ENCODE measurements at regions not wholly inside any gene's neighbourhood (a gene's known extent, or its start where the extent isn't known, plus 50 kb on each side); places are given as distances from the start of the nearest gene placed in this dataset.

DNA sequence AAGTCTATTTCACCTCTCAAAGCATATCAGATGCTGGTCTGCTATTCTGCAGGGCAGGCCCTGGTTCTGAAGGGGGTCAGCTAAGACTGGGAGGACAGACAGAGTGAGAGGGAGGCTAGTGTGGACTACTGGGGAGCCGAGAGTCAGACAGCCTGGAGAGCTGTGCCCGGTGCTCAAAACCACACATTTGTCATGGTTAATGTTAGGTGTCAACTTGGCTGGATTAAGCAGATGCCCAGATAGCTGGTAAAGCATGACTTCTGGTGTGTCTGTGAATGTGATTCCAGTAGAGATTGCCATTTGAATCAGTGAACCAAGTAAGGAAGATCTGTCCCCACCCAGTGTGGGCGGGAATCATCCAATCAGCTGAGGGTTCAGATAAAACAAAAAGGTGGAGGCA is 102.6 kb downstream of the SNX19 start:
- Histone ChIP-seq H3K27ac (no peak overlapping the region), H3K9me3 (replicated peaks in 1 of 11) (no peaks in the 10 kb centered on the region), H3K9ac (no peak overlapping the region), H3K4me1 (no peaks in the 10 kb centered on the region), H4K20me1 (no peaks in the 10 kb centered on the region), H3K4me3 (no peak overlapping the region), H3K4me2 (no peak overlapping the region), H3K36me3 (no peaks in the 10 kb centered on the region), H3K27me3 (no peaks in the 10 kb centered on the region)
- no peak for TF ChIP-seq Cebpa-rat (IDR thresholded peaks at IDR 0.05)

- Histone ChIP-seq H3K4me3 (no peak overlapping the region), H4K20me1 (no peaks in the 10 kb centered on the region), H3K27me3 (no peaks in the 10 kb centered on the region), H3K4me2 (no peak overlapping the region), H3K27ac (no peak overlapping the region), H3K9ac (no peak overlapping the region), H3K4me1 (no peaks in the 10 kb centered on the region), H3K9me3 (replicated peaks in 1 of 11) (no peaks in the 10 kb centered on the region), H3K36me3 (no peaks in the 10 kb centered on the region)
- TF ChIP-seq Cebpa-rat (IDR thresholded peaks at IDR 0.05): no peak
Measured at GRCh38 chr11:130814440-130815096, 101.7 kb downstream of the SNX19 start.

- Histone ChIP-seq H3K9ac (no peak overlapping the region), H3K9me3 (replicated peaks in 1 of 11) (no peaks in the 10 kb centered on the region), H3K4me2 (no peak overlapping the region), H3K27me3 (no peaks in the 10 kb centered on the region), H3K36me3 (no peaks in the 10 kb centered on the region), H3K27ac (no peak overlapping the region), H4K20me1 (no peaks in the 10 kb centered on the region), H3K4me1 (no peaks in the 10 kb centered on the region), H3K4me3 (no peak overlapping the region)
- no peak for TF ChIP-seq Cebpa-rat (IDR thresholded peaks at IDR 0.05)
Measured at GRCh38 chr11:130815097-130815802, 101.0 kb downstream of the SNX19 start.

DNA sequence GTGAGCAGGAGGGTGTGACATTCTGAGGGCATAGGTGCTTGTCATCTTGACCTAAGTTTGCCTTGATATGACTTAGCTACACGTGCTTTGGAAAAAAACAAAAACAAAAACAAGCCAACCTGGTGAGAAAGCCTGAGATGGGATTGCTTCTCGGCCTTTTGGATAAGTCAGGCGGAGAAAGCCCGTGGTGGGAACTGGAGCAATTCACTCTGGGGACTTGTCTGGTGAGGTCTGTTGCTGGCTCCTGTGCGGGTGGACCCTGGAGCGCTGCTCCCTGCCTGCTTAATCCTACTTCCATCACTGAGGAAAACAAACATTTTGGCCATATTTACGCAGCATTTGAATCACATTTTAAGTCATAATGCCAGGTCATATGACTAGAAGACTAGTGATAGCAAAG is 100.3 kb downstream of the SNX19 start:
- no peaks in the 10 kb centered on the region for H4K20me1 ChIP-seq
- no peaks in the 10 kb centered on the region for H3K36me3 ChIP-seq
- H3K9ac ChIP-seq: no peak overlapping the region
- H3K4me1 ChIP-seq: no peaks in the 10 kb centered on the region
- H3K4me2 ChIP-seq: no peak overlapping the region
- TF ChIP-seq Cebpa-rat (IDR thresholded peaks at IDR 0.05): no peak
- no peaks in the 10 kb centered on the region for H3K9me3 ChIP-seq (replicated peaks in 1 of 11)
- no peak overlapping the region for H3K4me3 ChIP-seq
- H3K27ac ChIP-seq: no peak overlapping the region
- no peaks in the 10 kb centered on the region for H3K27me3 ChIP-seq

DNA sequence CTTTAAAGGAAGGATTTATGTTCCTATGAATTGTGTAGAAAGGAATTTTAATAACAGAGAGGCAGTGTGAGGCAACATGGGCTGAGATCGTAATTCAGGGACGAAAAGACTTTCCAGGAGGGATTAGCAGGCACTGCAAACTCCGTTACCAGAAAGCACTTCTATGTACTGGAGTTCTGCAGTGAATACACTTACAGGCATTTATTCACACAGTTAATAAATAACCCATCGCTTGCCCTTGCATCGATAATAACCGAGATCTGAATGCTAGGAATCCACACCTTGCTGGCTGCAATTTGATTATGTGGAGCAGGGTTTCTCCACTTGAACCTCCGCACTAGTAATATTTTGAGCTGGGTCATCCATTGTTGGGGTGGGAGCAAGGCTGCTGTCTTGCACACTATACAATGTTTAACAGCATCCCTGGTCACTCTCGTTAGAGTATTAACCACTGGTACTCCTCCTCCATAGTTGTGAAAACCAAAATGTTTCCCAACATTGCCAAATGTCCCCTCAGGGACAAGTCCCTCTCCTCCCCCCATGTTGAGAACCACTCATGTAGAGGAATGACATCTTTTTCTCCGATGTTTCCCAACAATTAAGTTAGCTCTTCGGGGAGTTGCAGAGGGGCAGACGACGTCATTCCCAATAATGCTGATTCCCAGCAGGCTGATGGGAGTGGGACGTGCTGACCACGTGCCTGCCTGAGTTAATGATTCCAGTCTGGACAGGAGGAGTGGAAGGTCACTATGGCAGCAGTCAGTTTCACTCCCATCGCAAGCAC is 99.5 kb downstream of the SNX19 start:
- no peak for TF ChIP-seq Cebpa-rat (IDR thresholded peaks at IDR 0.05)
- Histone ChIP-seq H3K27ac (no peak overlapping the region), H3K4me2 (no peak overlapping the region), H3K9ac (no peak overlapping the region), H3K27me3 (no peaks in the 10 kb centered on the region), H3K36me3 (no peaks in the 10 kb centered on the region), H3K4me3 (no peak overlapping the region), H3K9me3 (replicated peaks in 1 of 11) (no peaks in the 10 kb centered on the region), H3K4me1 (no peaks in the 10 kb centered on the region), H4K20me1 (no peaks in the 10 kb centered on the region)

DNA sequence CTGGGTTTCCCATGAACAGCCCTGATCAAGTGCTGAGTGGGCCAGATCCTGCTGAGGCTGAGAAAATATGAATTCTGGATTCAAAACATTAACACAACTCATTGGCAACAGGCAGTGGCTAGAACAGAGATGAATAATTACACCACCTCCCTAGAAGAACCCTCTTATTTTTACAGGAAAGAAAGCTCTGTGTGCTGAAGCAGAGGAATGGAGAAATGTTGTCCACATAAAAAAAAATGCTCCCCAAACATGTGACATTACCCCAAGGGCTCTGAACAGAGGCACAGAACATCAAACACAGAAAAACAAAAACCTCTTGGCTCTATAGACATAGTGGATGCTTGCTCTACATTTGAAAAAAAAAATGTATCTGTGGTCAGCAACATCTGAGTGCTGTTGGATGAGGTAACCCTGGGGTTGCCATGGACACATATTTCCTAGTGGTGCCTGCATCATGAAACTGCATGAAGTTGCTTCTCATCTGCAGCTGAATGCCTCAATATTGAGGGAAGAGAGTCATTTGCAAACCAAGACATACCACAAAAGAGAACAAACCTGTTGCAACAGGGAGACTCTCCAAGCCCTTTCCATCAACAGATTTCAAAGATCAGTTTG is 98.8 kb downstream of the SNX19 start:
- Histone ChIP-seq H3K9ac (no peak overlapping the region), H4K20me1 (no peaks in the 10 kb centered on the region), H3K27ac (no peak overlapping the region), H3K9me3 (replicated peaks in 1 of 11) (no peaks in the 10 kb centered on the region), H3K4me2 (no peak overlapping the region), H3K27me3 (no peaks in the 10 kb centered on the region), H3K4me3 (no peak overlapping the region), H3K4me1 (no peaks in the 10 kb centered on the region), H3K36me3 (no peaks in the 10 kb centered on the region)
- no peak for TF ChIP-seq Cebpa-rat (IDR thresholded peaks at IDR 0.05)

DNA sequence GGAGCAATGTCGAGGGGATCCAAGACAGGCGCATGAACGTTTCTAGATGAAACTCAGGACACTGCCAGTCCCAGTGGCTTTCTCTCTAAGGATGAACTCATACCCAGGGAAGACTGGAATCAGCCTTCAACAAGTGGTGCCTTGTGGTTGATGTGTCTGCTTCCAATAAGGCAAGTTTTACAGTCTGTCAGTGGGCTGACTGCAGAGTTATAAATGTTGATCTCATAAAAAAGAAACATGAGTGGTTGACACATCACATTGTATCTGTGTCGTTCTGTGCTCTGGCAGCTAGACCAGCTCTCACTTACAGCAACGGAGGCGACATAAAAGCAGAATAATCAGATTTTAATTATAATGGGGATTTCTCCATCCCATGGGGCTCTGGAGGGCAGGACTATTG is 96.7 kb downstream of the SNX19 start:
- H3K27ac ChIP-seq: no peak overlapping the region
- no peaks in the 10 kb centered on the region for H3K36me3 ChIP-seq
- no peaks in the 10 kb centered on the region for H3K4me1 ChIP-seq
- H3K9ac ChIP-seq: no peak overlapping the region
- no peak for TF ChIP-seq Cebpa-rat (IDR thresholded peaks at IDR 0.05)
- H3K4me3 ChIP-seq: no peak overlapping the region
- no peaks in the 10 kb centered on the region for H3K27me3 ChIP-seq
- no peaks in the 10 kb centered on the region for H3K9me3 ChIP-seq (replicated peaks in 1 of 11)
- H3K4me2 ChIP-seq: no peak overlapping the region
- no peaks in the 10 kb centered on the region for H4K20me1 ChIP-seq
